ENCODE measurements at regions not wholly inside any gene's neighbourhood (a gene's known extent, or its start where the extent isn't known, plus 50 kb on each side); places are given as distances from the start of the nearest gene placed in this dataset.

DNA sequence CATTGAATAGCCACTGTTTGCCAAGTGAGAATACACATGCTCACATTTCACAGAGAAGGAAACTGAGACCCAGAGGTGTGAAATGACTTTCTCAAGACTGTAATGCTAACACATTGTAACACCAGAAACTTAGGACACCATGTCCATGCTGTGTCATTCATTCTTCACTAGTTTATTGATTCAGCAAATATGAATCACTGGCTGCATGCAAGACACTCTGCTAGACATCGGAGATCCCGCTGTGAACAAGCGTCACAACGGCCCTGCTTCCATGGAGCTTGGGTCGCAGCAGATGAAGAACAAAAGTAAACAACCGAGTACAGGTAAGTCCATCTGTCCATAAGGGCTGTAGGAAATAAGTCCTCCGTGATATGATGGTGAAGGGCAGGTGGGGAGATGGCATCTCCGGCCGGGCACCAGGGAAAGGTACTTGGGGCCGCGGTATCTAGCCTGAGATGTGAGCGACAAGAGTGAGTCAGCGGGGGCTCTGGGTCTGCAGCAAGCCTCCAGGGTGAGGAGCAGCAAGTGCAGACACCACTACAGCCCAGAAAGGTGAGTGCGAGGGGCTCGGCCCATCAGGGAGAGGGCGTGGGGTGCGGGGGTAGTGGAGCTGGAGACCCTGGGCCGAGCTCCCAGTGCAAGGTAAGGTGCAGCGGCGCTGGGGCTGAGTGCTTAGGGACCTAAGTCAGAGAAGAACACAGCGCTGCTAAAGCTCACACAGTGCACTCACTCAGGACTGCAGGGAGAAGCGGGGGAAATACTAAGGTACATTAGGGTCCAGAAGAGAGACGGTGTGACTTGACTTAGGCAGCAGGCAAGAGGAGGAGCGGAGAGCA lies 391.2 kb downstream of the FBXO15 start:
- Histone ChIP-seq H3K4me3 (no peak overlapping the region), H3K9me3 (no peaks in the 10 kb centered on the region), H3K27me3 (no peaks in the 10 kb centered on the region), H3K27ac (0 out of 2 replicates have a peak overlapping the region, but pooled peaks have one; percentile 41), H3K36me3 (no peaks in the 10 kb centered on the region), H3K4me2 (no peak overlapping the region), H4K20me1 (no peaks in the 10 kb centered on the region), H3K4me1 (no peaks in the 10 kb centered on the region), H3K9ac (no peak overlapping the region)
- TF ChIP-seq Cebpa-rat (IDR thresholded peaks at IDR 0.05): no peak

DNA sequence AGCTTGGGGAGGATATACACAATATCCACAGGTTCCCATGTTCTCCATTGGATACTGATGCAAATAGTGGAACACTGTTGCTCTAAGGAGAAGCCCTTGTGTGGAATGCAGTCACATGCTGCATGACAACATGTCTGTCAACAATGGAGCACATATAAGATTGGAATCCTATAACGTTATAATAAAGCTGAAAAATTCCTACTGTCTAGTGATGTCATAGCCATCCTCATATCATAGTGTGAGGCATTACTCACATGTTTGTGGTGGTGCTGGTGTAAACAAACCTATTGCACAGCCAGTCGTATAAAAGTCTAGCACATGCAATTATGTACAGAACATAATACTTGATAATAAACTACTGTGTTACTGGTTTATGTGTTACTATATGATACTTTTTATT lies 394.7 kb downstream of the FBXO15 start:
- Histone ChIP-seq H3K36me3 (no peaks in the 10 kb centered on the region), H4K20me1 (no peaks in the 10 kb centered on the region), H3K27ac (no peak overlapping the region), H3K4me3 (no peak overlapping the region), H3K27me3 (no peaks in the 10 kb centered on the region), H3K9me3 (no peaks in the 10 kb centered on the region), H3K4me2 (no peak overlapping the region), H3K4me1 (no peaks in the 10 kb centered on the region), H3K9ac (no peak overlapping the region)
- TF ChIP-seq Cebpa-rat (IDR thresholded peaks at IDR 0.05): no peak

DNA sequence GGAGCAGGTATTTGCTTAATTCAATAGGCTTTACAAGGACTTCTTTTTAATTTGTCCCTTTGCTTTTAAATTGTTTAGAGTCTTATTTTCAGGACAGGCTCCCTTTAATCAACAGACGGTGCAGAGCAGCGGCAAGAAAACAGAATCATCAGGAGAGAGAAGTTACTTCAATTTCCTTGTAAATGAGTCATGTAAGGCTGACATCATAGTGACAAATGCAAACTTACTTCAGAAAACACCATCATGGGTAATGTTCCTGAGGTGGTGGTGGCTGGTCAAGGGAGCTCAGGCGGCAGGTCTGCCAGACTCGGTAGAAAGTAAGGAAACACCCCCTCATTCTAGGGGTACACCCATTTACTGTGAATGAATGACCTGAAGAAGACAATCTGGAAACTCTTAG lies 395.1 kb downstream of the FBXO15 start:
- no peak for TF ChIP-seq Cebpa-rat (IDR thresholded peaks at IDR 0.05)
- Histone ChIP-seq H3K4me3 (no peak overlapping the region), H3K27me3 (no peaks in the 10 kb centered on the region), H3K36me3 (no peaks in the 10 kb centered on the region), H4K20me1 (no peaks in the 10 kb centered on the region), H3K9ac (no peak overlapping the region), H3K9me3 (no peaks in the 10 kb centered on the region), H3K27ac (no peak overlapping the region), H3K4me2 (no peak overlapping the region), H3K4me1 (no peaks in the 10 kb centered on the region)

DNA sequence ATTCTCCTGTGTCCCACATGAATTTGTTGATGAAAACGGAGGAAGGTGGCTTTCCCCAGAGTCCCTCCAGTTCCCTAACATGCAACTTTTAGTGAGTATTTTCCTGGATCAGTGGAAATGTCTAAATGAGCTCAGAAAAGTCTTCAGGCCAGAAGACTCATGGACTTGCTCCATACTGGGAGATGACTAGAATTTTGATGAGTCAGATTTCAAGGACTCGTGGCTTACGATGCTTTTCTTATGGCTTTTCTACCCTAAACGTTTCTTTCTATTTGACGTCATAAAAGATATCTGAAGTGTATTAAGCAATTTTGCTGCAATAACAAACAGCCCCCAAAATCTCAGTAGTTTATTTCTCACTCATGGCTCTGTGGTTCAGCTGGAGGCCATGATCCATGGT lies 397.6 kb downstream of the FBXO15 start:
- H3K4me3 ChIP-seq: no peak overlapping the region
- no peak for TF ChIP-seq Cebpa-rat (IDR thresholded peaks at IDR 0.05)
- H4K20me1 ChIP-seq: no peaks in the 10 kb centered on the region
- no peak overlapping the region for H3K4me2 ChIP-seq
- no peaks in the 10 kb centered on the region for H3K4me1 ChIP-seq
- no peak overlapping the region for H3K27ac ChIP-seq
- no peak overlapping the region for H3K9ac ChIP-seq
- H3K9me3 ChIP-seq: no peaks in the 10 kb centered on the region
- H3K36me3 ChIP-seq: no peaks in the 10 kb centered on the region
- no peaks in the 10 kb centered on the region for H3K27me3 ChIP-seq

DNA sequence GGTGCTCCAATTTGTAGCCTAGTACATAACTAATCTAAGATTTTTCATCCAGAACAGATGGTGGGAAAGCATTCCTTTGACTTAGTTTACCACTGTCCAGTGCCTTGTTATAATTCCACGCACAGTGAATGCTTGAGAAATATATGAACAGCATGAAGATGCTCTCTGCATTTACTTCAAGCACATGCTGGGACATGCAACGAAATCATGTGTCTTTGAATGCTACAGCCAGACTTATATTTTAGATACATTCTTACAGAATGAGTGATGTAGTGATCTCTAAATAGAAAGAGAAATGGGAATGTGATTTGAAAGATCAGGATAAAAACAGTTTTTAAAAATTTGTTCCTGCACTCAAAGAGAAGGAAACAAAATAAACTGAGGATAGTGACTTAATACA lies 398.3 kb downstream of the FBXO15 start:
- H3K4me2 ChIP-seq: no peak overlapping the region
- no peaks in the 10 kb centered on the region for H3K27me3 ChIP-seq
- no peaks in the 10 kb centered on the region for H3K4me1 ChIP-seq
- no peaks in the 10 kb centered on the region for H3K36me3 ChIP-seq
- H3K9ac ChIP-seq: no peak overlapping the region
- H4K20me1 ChIP-seq: no peaks in the 10 kb centered on the region
- no peaks in the 10 kb centered on the region for H3K9me3 ChIP-seq
- TF ChIP-seq Cebpa-rat (IDR thresholded peaks at IDR 0.05): no peak
- no peak overlapping the region for H3K27ac ChIP-seq
- no peak overlapping the region for H3K4me3 ChIP-seq

DNA sequence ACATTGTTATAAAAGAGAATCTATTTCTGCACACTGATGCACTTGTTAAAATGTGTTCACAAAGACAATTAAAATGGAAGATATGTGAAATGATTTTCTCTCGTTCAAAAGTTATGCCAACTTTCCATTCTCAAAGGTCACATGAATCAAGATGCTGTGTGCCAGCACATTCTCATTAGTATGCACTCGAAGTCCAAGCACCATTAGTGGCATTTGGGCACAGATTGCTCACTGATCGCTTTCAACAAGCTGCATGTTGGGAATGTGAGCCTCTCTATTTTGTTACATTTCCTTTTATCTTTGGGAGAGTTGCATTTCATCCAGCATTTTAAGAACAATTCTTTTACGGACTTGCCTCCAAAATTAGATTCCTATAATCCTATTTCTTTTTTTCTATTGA lies 398.9 kb downstream of the FBXO15 start:
- Histone ChIP-seq H4K20me1 (no peaks in the 10 kb centered on the region), H3K27me3 (no peaks in the 10 kb centered on the region), H3K36me3 (no peaks in the 10 kb centered on the region), H3K4me1 (no peaks in the 10 kb centered on the region), H3K4me3 (no peak overlapping the region), H3K27ac (no peak overlapping the region), H3K9ac (no peak overlapping the region), H3K4me2 (no peak overlapping the region), H3K9me3 (no peaks in the 10 kb centered on the region)
- no peak for TF ChIP-seq Cebpa-rat (IDR thresholded peaks at IDR 0.05)

DNA sequence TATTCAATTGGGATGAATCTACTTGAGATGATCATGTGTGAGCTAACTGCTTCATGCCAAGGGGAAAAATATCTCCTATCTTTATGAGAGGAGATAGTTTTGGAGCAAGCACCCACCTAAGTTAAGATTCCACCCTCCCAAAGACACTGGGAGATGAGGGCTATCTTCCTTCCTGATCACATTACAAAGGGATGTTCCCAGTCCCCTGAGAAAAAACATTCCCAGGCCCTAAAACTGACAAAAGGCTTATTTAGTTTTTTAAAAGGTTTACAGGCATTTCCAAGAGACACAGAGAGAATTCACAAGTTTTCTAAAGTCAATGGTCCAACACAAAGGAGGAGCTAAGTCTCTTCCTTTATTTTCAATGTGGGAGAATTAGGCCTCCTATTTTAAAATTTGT lies 401.5 kb downstream of the FBXO15 start:
- no peak for TF ChIP-seq Cebpa-rat (IDR thresholded peaks at IDR 0.05)
- Histone ChIP-seq H3K27me3 (no peaks in the 10 kb centered on the region), H3K36me3 (no peaks in the 10 kb centered on the region), H4K20me1 (no peaks in the 10 kb centered on the region), H3K9me3 (no peaks in the 10 kb centered on the region), H3K27ac (no peak overlapping the region), H3K4me3 (no peak overlapping the region), H3K4me2 (no peak overlapping the region), H3K9ac (no peak overlapping the region), H3K4me1 (peaks cover 7% of the 10 kb centered on the region)

DNA sequence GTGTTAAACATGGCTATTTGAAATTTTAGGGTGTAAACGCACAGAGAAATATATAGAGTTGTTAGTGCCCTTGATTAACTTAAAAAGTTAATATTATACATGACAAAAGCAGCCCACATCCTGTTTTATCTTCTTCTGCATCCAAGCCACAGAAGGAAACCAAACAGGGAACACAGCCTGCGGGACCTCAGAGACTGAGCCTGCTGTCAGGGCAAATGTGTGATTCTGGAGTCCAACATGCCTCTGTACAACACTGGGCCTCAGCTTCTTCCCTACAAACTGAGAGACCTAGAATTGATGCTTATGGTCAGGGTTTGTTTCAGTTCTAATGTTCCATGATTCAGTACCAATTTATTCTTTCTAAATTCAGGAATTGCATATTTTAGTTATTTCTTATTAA lies 404.7 kb downstream of the FBXO15 start:
- Histone ChIP-seq H3K4me1 (peaks cover 7% of the 10 kb centered on the region), H4K20me1 (no peaks in the 10 kb centered on the region), H3K9me3 (no peaks in the 10 kb centered on the region), H3K4me3 (no peak overlapping the region), H3K36me3 (no peaks in the 10 kb centered on the region), H3K27ac (no peak overlapping the region), H3K9ac (no peak overlapping the region), H3K27me3 (no peaks in the 10 kb centered on the region), H3K4me2 (peak overlapping the region; percentile 34)
- TF ChIP-seq Cebpa-rat (IDR thresholded peaks at IDR 0.05): no peak

DNA sequence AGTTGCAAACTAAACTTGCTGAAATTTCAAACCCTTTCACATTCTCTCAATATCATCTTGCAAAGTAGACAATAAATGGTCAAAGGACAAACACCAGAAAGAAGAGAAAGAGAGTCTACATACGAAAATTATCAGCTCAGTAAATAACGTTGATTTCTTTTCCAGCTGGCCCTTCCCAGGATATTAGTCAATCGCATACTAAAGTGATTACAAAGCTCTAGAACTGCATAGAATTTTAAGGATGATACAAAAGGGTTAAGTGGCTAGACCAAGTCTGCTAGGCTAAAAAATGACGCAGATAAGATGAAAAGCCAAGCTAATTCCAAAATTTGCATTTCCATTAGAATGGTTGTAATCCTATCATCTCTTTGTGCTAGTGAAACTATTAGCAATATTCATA lies 405.7 kb downstream of the FBXO15 start:
- H4K20me1 ChIP-seq: no peaks in the 10 kb centered on the region
- H3K4me2 ChIP-seq: no peak overlapping the region
- H3K36me3 ChIP-seq: no peaks in the 10 kb centered on the region
- H3K9ac ChIP-seq: no peak overlapping the region
- H3K27ac ChIP-seq: no peak overlapping the region
- peaks cover 7% of the 10 kb centered on the region for H3K4me1 ChIP-seq
- TF ChIP-seq Cebpa-rat (IDR thresholded peaks at IDR 0.05): no peak
- H3K4me3 ChIP-seq: no peak overlapping the region
- no peaks in the 10 kb centered on the region for H3K27me3 ChIP-seq
- no peaks in the 10 kb centered on the region for H3K9me3 ChIP-seq

DNA sequence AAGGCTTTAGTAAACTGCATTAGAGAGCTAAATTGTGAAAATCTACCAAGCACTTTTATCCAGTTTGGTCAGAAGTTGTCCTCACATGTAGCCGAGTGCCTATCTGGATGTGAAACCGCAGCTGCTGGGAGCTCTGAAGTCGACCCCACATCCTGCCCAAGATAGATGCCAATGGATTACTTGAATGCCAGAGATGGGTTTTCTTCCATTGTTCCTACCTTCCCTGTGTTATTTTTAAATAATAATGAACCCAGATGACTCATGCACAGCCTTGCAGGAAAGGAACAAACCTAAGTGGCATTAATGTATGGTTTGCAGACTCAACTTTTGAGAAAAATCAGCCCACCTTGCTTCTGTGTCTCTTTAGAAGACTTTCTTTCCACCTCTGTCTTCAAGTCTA lies 408.5 kb downstream of the FBXO15 start:
- Histone ChIP-seq H3K9me3 (no peaks in the 10 kb centered on the region), H3K4me3 (no peak overlapping the region), H3K9ac (no peak overlapping the region), H3K27ac (no peak overlapping the region), H3K27me3 (no peaks in the 10 kb centered on the region), H4K20me1 (no peaks in the 10 kb centered on the region), H3K4me2 (no peak overlapping the region), H3K4me1 (peaks cover 7% of the 10 kb centered on the region), H3K36me3 (no peaks in the 10 kb centered on the region)
- TF ChIP-seq Cebpa-rat (IDR thresholded peaks at IDR 0.05): no peak

DNA sequence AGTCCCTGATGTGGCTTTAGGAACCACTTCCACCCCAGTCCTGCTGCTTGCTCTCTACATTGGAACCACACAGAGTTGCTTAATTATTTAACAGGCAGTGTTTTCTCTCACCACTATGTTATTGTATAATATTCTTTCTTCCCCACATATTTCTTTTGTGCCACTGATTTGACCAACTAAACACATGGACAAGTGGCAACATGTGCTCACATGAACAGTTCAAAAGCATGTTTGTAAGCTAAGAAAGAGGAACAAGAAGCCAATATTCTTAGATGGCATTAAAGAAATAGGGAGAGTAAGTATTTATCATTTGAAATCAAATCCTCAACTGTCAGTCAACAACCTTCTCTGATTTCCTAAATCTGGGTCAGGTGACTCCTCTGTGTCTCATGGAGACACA lies 409.6 kb downstream of the FBXO15 start:
- H4K20me1 ChIP-seq: no peaks in the 10 kb centered on the region
- no peaks in the 10 kb centered on the region for H3K27me3 ChIP-seq
- H3K4me1 ChIP-seq: peaks cover 5% of the 10 kb centered on the region
- no peaks in the 10 kb centered on the region for H3K36me3 ChIP-seq
- H3K9me3 ChIP-seq: no peaks in the 10 kb centered on the region
- no peak for TF ChIP-seq Cebpa-rat (IDR thresholded peaks at IDR 0.05)
- H3K4me3 ChIP-seq: no peak overlapping the region
- H3K27ac ChIP-seq: no peak overlapping the region
- H3K9ac ChIP-seq: no peak overlapping the region
- H3K4me2 ChIP-seq: no peak overlapping the region
